T-helper 1 cell treated with Interleukin-12 subunit alpha and Interleukin-12 subunit beta and Interleukin-4 antibody, amounts not matched to agents 30 μg/mL and 1 μg/mL, for 36 hours (primary cell): ENCODE measurements at regions not wholly inside any gene's neighbourhood (a gene's known extent, or its start where the extent isn't known, plus 50 kb on each side); places are given as distances from the start of the nearest gene placed in this dataset.

Source experiments
- H3K27ac Mint-ChIP-seq: one replicate; pipeline ENCODE4 v1.8.0; 2021; ENCODE audit warnings: mild to moderate bottlenecking, mixed read lengths
- H3K27me3 Mint-ChIP-seq: one replicate; pipeline ENCODE4 v1.8.0; 2021; ENCODE audit warnings: low read depth, mixed read lengths
- H3K36me3 Mint-ChIP-seq: one replicate; pipeline ENCODE4 v1.8.0; 2021; ENCODE audit warnings: low read depth, mixed read lengths
- H3K4me1 Mint-ChIP-seq: one replicate; pipeline ENCODE4 v1.8.0; 2021; ENCODE audit warnings: low read depth, mixed read lengths
- H3K4me3 Mint-ChIP-seq: one replicate; pipeline ENCODE4 v1.8.0; 2021; ENCODE audit warnings: mild to moderate bottlenecking, moderate library complexity, mixed read lengths
- H3K9me3 Mint-ChIP-seq: one replicate; pipeline ENCODE4 v1.8.0; 2021; ENCODE audit warnings: mixed read lengths

GRCh38 chr2:81084101-81084500, 779.5 kb upstream of the LRRTM1 start:
- H3K36me3 Mint-ChIP-seq, result no peaks in the 10 kb centered on the region
- no peaks in the 10 kb centered on the region for H3K27me3 Mint-ChIP-seq
- no peak overlapping the region for H3K4me3 Mint-ChIP-seq
- no peaks in the 10 kb centered on the region for H3K4me1 Mint-ChIP-seq
- H3K27ac Mint-ChIP-seq, result no peak overlapping the region
- peaks cover 22% of the 10 kb centered on the region for H3K9me3 Mint-ChIP-seq

DNA sequence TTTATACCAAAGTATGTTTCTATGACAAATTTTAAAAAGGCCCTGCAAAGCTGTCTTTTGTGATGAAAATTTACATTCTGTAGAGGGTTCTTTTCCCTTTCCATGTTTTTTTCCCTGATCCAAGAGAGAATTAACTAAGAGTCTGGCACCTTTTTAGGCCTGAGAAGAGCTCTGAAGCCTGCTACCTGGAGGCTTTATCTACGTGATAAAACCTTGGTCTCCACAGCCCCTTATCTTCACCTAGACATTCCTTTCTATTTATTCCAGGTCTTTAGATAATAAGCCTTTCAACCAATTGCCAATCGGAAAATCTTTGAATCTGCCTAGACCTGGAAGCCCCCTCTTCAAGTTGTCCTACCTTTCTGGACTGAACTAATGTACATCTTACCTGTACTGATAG, 774.1 kb upstream of the LRRTM1 start:
- H3K27me3 Mint-ChIP-seq, result no peaks in the 10 kb centered on the region
- H3K36me3 Mint-ChIP-seq, result no peaks in the 10 kb centered on the region
- no peak overlapping the region for H3K4me3 Mint-ChIP-seq
- peaks cover 22% of the 10 kb centered on the region for H3K9me3 Mint-ChIP-seq
- H3K27ac Mint-ChIP-seq, result no peak overlapping the region
- H3K4me1 Mint-ChIP-seq, result no peaks in the 10 kb centered on the region

- Mint-ChIP-seq H3K27me3 (no peaks in the 10 kb centered on the region), H3K27ac (no peak overlapping the region), H3K9me3 (peaks cover 22% of the 10 kb centered on the region), H3K4me3 (no peak overlapping the region), H3K4me1 (no peaks in the 10 kb centered on the region), H3K36me3 (no peaks in the 10 kb centered on the region)
Observed at GRCh38 chr2:81078102-81078501, 773.5 kb upstream of the LRRTM1 start.

DNA sequence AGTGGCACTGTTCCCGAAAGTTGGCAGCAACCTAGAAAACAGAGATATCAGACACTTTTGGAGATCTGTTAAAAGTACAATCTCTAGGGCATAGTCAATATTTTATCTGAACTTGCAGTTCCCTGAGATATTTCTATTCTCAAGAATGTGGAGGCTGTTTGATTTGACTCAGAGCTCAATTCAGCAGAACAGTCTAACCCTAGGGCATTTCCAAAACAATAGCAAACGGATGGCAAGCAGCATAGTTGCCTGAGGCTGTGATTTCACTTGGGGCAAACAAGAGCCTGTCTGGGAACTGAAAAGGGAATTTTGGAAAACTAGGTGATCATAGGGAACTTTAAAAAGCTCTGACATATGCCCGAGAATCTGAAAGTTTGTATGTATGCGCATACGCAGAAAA, 772.8 kb upstream of the LRRTM1 start:
- H3K27ac Mint-ChIP-seq, result no peak overlapping the region
- H3K27me3 Mint-ChIP-seq, result no peaks in the 10 kb centered on the region
- no peaks in the 10 kb centered on the region for H3K36me3 Mint-ChIP-seq
- no peaks in the 10 kb centered on the region for H3K4me1 Mint-ChIP-seq
- peaks cover 22% of the 10 kb centered on the region for H3K9me3 Mint-ChIP-seq
- no peak overlapping the region for H3K4me3 Mint-ChIP-seq

GRCh38 chr2:81073412-81073811, 768.9 kb upstream of the LRRTM1 start:
- H3K4me3 Mint-ChIP-seq, result no peak overlapping the region
- H3K9me3 Mint-ChIP-seq, result peaks cover 18% of the 10 kb centered on the region
- H3K27me3 Mint-ChIP-seq, result no peaks in the 10 kb centered on the region
- H3K4me1 Mint-ChIP-seq, result no peaks in the 10 kb centered on the region
- no peaks in the 10 kb centered on the region for H3K36me3 Mint-ChIP-seq
- no peak overlapping the region for H3K27ac Mint-ChIP-seq

- peaks cover 13% of the 10 kb centered on the region for H3K9me3 Mint-ChIP-seq
- no peaks in the 10 kb centered on the region for H3K27me3 Mint-ChIP-seq
- H3K36me3 Mint-ChIP-seq, result no peaks in the 10 kb centered on the region
- H3K27ac Mint-ChIP-seq, result no peak overlapping the region
- no peaks in the 10 kb centered on the region for H3K4me1 Mint-ChIP-seq
- no peak overlapping the region for H3K4me3 Mint-ChIP-seq
Observed at GRCh38 chr2:81068144-81068543, 763.6 kb upstream of the LRRTM1 start.

- Mint-ChIP-seq H3K4me1 (no peaks in the 10 kb centered on the region), H3K27me3 (no peaks in the 10 kb centered on the region), H3K36me3 (no peaks in the 10 kb centered on the region), H3K4me3 (no peak overlapping the region), H3K9me3 (peaks cover 32% of the 10 kb centered on the region), H3K27ac (no peak overlapping the region)
Observed at GRCh38 chr2:81061016-81061415, 756.5 kb upstream of the LRRTM1 start.

- no peak overlapping the region for H3K27ac Mint-ChIP-seq
- no peaks in the 10 kb centered on the region for H3K4me1 Mint-ChIP-seq
- H3K36me3 Mint-ChIP-seq, result no peaks in the 10 kb centered on the region
- no peak overlapping the region for H3K4me3 Mint-ChIP-seq
- no peaks in the 10 kb centered on the region for H3K27me3 Mint-ChIP-seq
- H3K9me3 Mint-ChIP-seq, result peaks cover 44% of the 10 kb centered on the region
Observed at GRCh38 chr2:81050580-81051095, 746.1 kb upstream of the LRRTM1 start.

DNA sequence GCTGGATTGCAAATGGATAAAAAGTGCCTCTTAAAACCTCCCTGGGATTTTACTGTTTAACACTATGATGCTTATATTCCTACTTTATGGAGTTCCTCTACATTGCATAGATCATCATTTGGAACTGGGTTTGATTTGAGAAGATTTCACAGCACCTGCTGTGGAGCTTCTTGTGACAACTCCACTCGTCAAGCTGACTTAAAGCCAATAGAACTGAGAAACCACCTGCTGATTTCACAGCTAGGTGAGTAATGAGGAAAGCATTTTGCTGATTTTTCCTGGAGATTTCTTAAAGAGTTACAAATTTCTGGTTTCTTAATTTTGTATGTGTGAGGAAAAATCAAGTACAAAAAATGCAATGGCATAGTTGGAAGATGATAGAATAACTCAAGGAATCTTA, 739.1 kb upstream of the LRRTM1 start:
- Mint-ChIP-seq H3K36me3 (no peaks in the 10 kb centered on the region), H3K27ac (no peak overlapping the region), H3K4me3 (no peak overlapping the region), H3K9me3 (peaks cover 28% of the 10 kb centered on the region), H3K4me1 (no peaks in the 10 kb centered on the region), H3K27me3 (no peaks in the 10 kb centered on the region)

GRCh38 chr2:81007104-81007503, 702.6 kb upstream of the LRRTM1 start:
- no peaks in the 10 kb centered on the region for H3K27me3 Mint-ChIP-seq
- no peak overlapping the region for H3K27ac Mint-ChIP-seq
- no peaks in the 10 kb centered on the region for H3K36me3 Mint-ChIP-seq
- no peaks in the 10 kb centered on the region for H3K4me1 Mint-ChIP-seq
- peaks cover 26% of the 10 kb centered on the region for H3K9me3 Mint-ChIP-seq
- H3K4me3 Mint-ChIP-seq, result no peak overlapping the region

- Mint-ChIP-seq H3K36me3 (no peaks in the 10 kb centered on the region), H3K4me3 (no peak overlapping the region), H3K4me1 (no peaks in the 10 kb centered on the region), H3K27ac (no peak overlapping the region), H3K9me3 (peaks cover 39% of the 10 kb centered on the region), H3K27me3 (no peaks in the 10 kb centered on the region)
Observed at GRCh38 chr2:81002906-81003305, 698.4 kb upstream of the LRRTM1 start.

DNA sequence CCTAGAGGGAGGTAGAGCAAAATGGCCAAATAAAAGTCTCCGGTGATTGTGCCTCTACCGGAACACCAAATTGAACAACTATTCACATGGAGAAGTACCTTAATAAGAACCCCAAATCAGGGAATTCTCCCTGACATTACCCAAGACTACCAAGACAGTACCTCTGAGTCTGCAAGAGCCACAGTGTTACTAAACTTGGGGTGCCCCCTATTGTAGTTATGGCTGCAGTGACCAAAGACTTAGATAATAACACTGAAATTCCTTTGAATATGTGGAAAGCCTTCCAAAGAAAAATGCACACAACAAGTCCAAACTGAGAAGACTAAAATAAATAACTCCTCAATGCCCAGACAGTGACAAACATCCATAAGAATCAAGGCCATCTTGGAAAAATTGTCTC, 682.9 kb upstream of the LRRTM1 start:
- Mint-ChIP-seq H3K4me1 (no peaks in the 10 kb centered on the region), H3K36me3 (no peaks in the 10 kb centered on the region), H3K27me3 (no peaks in the 10 kb centered on the region), H3K9me3 (peaks cover 28% of the 10 kb centered on the region), H3K27ac (no peak overlapping the region), H3K4me3 (no peak overlapping the region)

- Mint-ChIP-seq H3K4me1 (no peaks in the 10 kb centered on the region), H3K27ac (no peak overlapping the region)
Observed at GRCh38 chr2:80969900-80970299, 665.3 kb upstream of the LRRTM1 start.

DNA sequence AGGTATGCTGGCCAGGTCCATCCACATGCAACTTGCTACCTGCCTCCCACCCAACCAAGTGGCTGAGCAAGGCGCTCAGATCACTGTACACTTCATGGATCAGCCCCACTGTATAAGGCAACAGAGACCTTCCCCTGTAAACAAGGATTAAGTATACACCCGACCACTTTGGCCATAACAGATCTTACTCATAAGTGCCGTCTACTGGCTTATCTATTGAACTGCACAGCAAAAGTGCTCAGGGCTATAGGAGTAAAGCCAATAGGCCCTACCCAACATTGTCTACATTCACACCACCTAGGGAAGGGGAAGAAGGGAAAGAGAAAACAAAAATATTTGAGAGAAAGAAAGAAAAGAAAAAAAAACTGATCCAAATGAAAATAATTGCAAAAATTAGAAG, 663.9 kb upstream of the LRRTM1 start:
- Mint-ChIP-seq H3K9me3 (peaks cover 71% of the 10 kb centered on the region), H3K27ac (no peak overlapping the region), H3K27me3 (no peaks in the 10 kb centered on the region), H3K36me3 (no peaks in the 10 kb centered on the region), H3K4me3 (no peak overlapping the region), H3K4me1 (no peaks in the 10 kb centered on the region)

More at GRCh38 chr2:80969900-80970299, 665.3 kb upstream of the LRRTM1 start:
- Mint-ChIP-seq H3K36me3 (no peaks in the 10 kb centered on the region), H3K9me3 (peaks cover 66% of the 10 kb centered on the region), H3K27me3 (no peaks in the 10 kb centered on the region), H3K4me3 (no peak overlapping the region)

DNA sequence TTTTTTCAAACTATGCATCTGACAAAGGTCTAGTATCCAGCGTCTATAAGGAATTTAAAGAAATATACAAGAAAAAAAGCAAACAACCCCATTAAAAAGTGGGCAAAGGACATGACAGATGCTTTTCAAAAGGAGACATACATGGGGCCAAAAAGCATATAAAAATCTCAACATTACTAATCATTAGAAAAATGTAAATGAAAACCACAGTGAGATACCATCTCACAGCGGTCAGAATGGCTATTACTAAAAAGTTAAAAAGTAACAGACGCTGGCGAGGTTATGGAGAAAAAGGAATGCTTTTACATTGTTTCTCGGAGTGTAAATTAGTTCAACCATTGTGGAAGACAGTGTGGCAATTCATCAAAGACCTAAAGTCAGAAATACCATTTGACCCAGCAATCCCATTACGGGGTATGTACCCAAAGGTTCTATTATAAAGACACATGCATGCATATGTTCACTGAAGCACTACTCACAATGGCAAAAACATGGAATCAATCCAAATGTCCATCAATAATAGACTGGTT, 643.1 kb upstream of the LRRTM1 start:
- Mint-ChIP-seq H3K4me1 (no peaks in the 10 kb centered on the region), H3K36me3 (no peaks in the 10 kb centered on the region), H3K4me3 (no peak overlapping the region), H3K9me3 (peaks cover 23% of the 10 kb centered on the region), H3K27ac (no peak overlapping the region), H3K27me3 (no peaks in the 10 kb centered on the region)

GRCh38 chr2:80943487-80943886, 638.9 kb upstream of the LRRTM1 start:
- Mint-ChIP-seq H3K36me3 (no peaks in the 10 kb centered on the region), H3K4me1 (no peaks in the 10 kb centered on the region), H3K4me3 (no peak overlapping the region), H3K9me3 (peaks cover 13% of the 10 kb centered on the region), H3K27me3 (no peaks in the 10 kb centered on the region), H3K27ac (no peak overlapping the region)
